ENCODE measurements at regions not wholly inside any gene's neighbourhood (a gene's known extent, or its start where the extent isn't known, plus 50 kb on each side); places are given as distances from the start of the nearest gene placed in this dataset.

GRCh38 chr11:130544266-130544665 lies 95.8 kb downstream of the ADAMTS15 start:
- no peak for DNase-seq
- Histone ChIP-seq H3K4me3 (no peak overlapping the region), H3K4me1 (no peaks in the 10 kb centered on the region)

GRCh38 chr11:130545449-130546072 lies 97.1 kb downstream of the ADAMTS15 start:
- no peaks in the 10 kb centered on the region for H3K27me3 ChIP-seq
- no peak overlapping the region for H3K27ac ChIP-seq
- intact Hi-C loops (cut with DNase I; ENCODE audit: low total_unique reads): no loop called here
- H3K36me3 ChIP-seq: no peaks in the 10 kb centered on the region
- H3K9me3 ChIP-seq: no peaks in the 10 kb centered on the region
- H3K4me1 ChIP-seq: no peaks in the 10 kb centered on the region
- TF ChIP-seq CTCF (IDR thresholded peaks at IDR 0.05): no peak
- no peak for DNase-seq
- H3K4me3 ChIP-seq: no peak overlapping the region

More at GRCh38 chr11:130544266-130544665, 95.8 kb downstream of the ADAMTS15 start:
- H3K9me3 ChIP-seq: no peaks in the 10 kb centered on the region
- H3K27me3 ChIP-seq: no peaks in the 10 kb centered on the region
- no peaks in the 10 kb centered on the region for H3K36me3 ChIP-seq
- no peak overlapping the region for H3K27ac ChIP-seq
- no peak for TF ChIP-seq CTCF (IDR thresholded peaks at IDR 0.05)
- intact Hi-C loops (cut with DNase I; ENCODE audit: low total_unique reads): no loop called here

- Histone ChIP-seq H3K9me3 (no peaks in the 10 kb centered on the region), H3K27ac (no peak overlapping the region), H3K27me3 (no peaks in the 10 kb centered on the region), H3K4me3 (no peak overlapping the region), H3K4me1 (no peaks in the 10 kb centered on the region), H3K36me3 (no peaks in the 10 kb centered on the region)
- intact Hi-C loops (cut with DNase I; ENCODE audit: low total_unique reads): no loop called here
- TF ChIP-seq CTCF (IDR thresholded peaks at IDR 0.05): no peak
- DNase-seq: no peak
These were observed 98.0 kb downstream of the ADAMTS15 start for GRCh38 chr11:130546438-130546837.

GRCh38 chr11:130546901-130547694 lies 98.7 kb downstream of the ADAMTS15 start:
- TF ChIP-seq CTCF (IDR thresholded peaks at IDR 0.05): no peak
- Histone ChIP-seq H3K4me1 (no peaks in the 10 kb centered on the region), H3K27ac (no peak overlapping the region), H3K27me3 (no peaks in the 10 kb centered on the region), H3K4me3 (no peak overlapping the region), H3K9me3 (no peaks in the 10 kb centered on the region), H3K36me3 (no peaks in the 10 kb centered on the region)
- intact Hi-C loops (cut with DNase I; ENCODE audit: low total_unique reads): no loop called here
- no peak for DNase-seq

GRCh38 chr11:130547761-130548490 lies 99.5 kb downstream of the ADAMTS15 start:
- Histone ChIP-seq H3K36me3 (no peaks in the 10 kb centered on the region), H3K4me1 (no peaks in the 10 kb centered on the region), H3K27me3 (no peaks in the 10 kb centered on the region), H3K27ac (no peak overlapping the region), H3K4me3 (no peak overlapping the region), H3K9me3 (no peaks in the 10 kb centered on the region)
- no peak for TF ChIP-seq CTCF (IDR thresholded peaks at IDR 0.05)
- no peak for DNase-seq
- intact Hi-C loops (cut with DNase I; ENCODE audit: low total_unique reads): no loop called here
